ENCODE measurements at regions not wholly inside any gene's neighbourhood (a gene's known extent, or its start where the extent isn't known, plus 50 kb on each side); places are given as distances from the start of the nearest gene placed in this dataset.
"Not testable (repeated sequence)": the region's sequence is repeated elsewhere in the genome, so short reads cannot be mapped to it uniquely, and the experiment has no call there.

DNA sequence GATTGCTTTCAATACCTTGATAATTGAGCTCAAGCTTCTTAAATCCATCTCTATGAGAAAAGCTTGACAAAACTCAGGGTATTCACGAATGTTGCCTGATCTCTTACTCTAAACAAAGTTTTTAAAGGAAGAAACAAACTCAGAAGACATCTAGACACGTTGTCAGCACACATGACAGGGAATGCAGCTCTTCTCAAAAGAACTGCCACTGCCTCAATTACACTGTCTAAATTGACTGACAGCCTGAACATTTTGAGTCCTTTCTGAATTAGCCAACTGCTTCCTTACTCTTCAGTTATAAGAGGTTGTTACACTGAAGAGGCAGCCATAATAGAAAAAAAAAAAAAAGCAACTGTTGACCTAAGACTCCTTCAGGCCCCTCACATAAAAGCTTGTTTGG is 1646.7 kb upstream of the B3GALT2 start:
- DNase-seq (ENCODE audit: low spot score) (no peak), FAIRE-seq (no peak)

DNA sequence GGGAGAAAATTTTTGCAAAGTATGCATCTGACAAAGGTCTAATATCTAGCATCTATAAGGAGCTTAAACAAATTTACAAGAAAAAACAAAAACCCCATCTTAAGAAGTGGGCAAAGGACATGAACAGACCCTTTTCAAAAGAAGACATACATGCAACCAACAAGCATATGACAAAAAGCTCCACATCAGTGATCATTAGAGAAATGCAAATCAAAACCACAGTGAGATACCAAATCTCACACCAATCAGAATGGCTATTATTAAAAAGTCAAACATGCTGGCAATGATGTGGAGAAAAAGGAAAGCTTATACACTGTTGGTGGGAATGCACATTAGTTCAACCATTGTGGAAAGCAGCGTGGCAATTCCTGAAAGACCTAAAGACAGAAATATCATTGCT is 1645.2 kb upstream of the B3GALT2 start:
- FAIRE-seq; DNase-seq (ENCODE audit: low spot score): not testable (repeated sequence)

DNA sequence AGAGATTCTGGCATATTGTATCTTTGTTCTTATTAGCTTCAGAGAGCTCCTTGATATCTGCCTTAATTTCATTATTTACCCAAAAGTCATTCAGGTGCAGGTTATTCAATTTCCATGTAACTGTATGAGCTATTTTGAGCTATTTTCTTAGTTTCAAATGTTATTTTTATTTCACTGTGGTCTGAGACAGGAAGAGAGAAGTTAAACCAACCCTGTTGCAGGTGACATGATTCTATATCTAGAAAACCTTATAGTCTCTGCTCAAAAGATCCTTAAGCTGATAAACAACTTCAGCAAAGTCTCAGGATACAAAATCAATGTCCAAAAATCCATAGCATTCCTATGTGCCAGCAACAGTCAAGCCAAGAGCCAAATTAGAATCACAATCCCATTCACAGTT is 1644.0 kb upstream of the B3GALT2 start:
- no peak for FAIRE-seq
- no peak for DNase-seq (ENCODE audit: low spot score)

DNA sequence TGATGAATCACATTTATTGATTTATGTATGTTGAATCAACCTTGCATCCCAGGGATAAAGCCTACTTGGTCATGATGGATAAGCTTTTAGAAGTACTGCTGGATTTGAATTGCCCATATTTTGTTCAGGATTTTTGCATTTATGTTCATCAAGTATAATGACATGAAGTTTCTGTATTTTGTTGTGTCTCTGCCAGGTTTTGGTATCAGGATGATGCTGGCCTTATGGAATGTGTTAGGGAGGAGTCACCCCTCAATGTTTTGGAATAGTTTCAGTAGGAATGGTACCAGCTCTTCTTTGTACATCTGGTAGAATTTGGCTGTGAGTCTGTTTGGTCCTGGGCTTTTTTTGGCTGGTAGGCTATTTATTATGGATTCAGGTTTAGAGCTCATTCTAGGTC is 1643.1 kb upstream of the B3GALT2 start:
- FAIRE-seq, result no peak

DNA sequence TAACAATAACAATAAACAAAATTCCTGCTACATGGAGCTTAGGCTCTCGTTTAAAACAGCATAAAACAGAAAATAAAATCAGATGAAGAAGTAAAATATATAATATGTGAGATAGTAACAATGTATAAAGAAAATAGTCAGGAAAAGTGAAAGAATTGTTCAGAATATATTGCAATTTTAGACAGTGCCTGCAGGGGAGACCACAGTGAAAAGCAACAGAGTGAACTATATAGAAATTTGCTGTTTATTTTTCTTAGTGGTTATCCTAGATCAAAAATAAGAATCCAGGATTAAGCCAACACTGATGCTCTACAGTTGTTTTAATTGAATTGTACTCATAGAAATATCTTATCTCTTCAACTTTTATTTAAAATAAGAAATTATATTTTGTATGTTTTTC is 1639.0 kb upstream of the B3GALT2 start:
- peak; percentile 24 for FAIRE-seq
- no peak for DNase-seq (ENCODE audit: low spot score)

More for the DNA sequence above, 1643.1 kb upstream of the B3GALT2 start:
- DNase-seq (ENCODE audit: low spot score), result no peak

DNA sequence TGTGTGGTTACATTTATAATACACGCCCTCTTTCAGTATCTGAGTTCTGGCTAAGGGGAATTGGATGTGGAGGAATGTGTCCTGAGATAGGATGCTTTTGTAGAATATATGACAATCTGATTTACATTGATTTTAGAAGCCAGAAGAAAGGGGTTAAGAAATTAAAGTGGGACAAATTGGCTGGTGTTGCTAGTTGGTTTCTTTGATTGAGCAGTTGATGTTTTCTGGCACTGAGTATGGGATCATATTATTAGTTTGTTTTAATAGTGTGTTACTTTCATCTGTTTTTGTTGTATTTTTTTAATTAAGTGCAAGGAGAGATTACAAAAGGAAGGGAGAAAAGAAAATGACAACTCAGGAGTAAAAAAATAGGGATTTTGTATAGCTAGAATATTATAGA is 1634.7 kb upstream of the B3GALT2 start:
- DNase-seq (ENCODE audit: low spot score) (no peak), FAIRE-seq (no peak)

DNA sequence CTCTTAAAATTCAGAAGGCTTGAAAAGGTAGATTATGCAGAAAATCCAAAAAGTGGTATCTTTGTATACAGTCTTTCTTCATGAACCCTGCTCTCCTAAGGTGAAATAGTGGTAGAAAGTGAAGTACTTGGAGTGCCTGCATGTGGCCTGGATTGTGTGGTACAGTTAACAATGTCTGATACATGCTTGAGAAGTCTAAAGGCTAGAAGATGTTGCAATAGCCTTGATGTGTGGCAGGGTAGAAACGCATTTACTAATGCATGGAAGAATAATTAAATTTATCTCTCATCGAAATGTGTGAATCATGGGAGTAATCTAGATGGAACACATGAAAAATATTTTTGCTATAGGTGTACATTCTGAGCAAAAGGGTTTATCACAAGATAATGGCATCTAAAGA is 1632.3 kb upstream of the B3GALT2 start:
- no peak for DNase-seq (ENCODE audit: low spot score)
- FAIRE-seq, result no peak

DNA sequence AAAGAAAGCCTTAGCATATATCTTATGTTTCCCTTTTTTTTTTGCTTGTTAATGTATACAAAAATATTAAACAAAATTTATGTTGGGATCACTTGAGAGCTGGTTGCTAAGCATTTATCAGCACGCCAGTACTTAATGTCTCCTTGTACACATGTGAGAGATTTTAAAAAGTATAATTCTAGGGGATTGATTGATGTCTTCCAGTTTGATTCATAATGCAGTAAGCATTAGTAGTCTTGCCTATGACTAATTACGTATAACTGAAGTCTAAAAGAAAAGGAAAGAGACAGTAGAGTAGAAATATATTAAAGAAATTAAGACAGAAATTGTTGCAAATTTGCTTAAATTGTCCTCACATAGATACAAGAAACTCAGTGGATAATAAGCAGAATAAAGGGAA is 1630.4 kb upstream of the B3GALT2 start:
- no peak for DNase-seq (ENCODE audit: low spot score)
- no peak for FAIRE-seq

DNA sequence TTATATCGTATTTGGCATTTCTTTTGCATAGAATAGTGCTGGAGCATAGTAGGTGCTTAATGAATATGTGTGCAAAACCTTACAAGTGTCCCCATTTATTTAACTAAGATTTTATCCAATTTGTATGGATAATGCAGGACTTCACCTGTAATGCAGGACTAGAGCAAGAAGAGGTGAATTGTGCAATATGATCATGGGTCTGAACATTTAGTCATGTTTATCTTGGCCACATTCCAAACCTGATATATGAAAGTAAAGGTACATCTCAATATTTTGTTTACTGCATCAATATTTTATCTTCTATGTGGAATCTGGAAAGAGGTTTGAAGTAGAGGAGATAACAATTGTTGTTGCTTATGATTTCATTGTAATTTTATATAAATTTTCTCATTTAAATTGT is 1626.7 kb upstream of the B3GALT2 start:
- DNase-seq (ENCODE audit: low spot score), result no peak
- FAIRE-seq, result no peak

DNA sequence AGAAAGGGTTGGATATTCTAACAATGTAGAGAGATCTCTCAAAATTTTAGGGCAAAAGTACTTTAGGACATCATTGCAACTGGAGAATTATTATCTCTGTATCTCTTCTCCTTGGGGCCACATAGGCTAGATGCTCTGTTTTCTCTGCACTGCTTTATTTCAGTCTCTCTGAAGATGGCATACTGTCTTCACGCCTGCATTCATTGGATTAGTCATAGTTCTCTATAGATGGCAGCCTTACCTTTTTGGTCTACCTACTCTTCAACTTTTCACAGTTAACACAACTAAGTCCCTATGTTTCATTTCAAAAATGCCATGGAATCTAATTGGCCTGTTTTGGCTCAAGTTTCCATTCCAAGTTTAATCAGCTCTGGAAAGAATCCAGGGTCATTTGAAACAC is 1623.3 kb upstream of the B3GALT2 start:
- no peak for DNase-seq (ENCODE audit: low spot score)
- FAIRE-seq, result no peak

DNA sequence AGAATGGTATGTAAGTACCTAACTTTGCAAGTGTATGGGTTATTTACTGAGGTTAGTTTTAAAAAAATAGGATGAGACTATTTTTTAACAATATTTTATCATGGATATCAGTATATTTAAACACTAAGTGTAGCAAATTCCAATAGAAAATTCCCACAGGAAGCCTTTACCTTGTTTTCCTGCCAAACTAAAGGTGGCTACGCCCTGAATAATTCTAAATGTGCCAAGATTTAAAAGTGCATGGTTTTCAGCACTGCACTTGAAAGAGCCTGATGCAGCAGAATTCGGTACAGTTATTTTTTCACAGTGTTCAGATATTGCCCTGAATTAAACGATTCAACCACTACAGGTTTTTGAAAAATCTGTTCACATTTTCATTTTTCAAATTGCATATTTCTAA is 1622.8 kb upstream of the B3GALT2 start:
- DNase-seq (ENCODE audit: low spot score) (no peak), FAIRE-seq (no peak)

DNA sequence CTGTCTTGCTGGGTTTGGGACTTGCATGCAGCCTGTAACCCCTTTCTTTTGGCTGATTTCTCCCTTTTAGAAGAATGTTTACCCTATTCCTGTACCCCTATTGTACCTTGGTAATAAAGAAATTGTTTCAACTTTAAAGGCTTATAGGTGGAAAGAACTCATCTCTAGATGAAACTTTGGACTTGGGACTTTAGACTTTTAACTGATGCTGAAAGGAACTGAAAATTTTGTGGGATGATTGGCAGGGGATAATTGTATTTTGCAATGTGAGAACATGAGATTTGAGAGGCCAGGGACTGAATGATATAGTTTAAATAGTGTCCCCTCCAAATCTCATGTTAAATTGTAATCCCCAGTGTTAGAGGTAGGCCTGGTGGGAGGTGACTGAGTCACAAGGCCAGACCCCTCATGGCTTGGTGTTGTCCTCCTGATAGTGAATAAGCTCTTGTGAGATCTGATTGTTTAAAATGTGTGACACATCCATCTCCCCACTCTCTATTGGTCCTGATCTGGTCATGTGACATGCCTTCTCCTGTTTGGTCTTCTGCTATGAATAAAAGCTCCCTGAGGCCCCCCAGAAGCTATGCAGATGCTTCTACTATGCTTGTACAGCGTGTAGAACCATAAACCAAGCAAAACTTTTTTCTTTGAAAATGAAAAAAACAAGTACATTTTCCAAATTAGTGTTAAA is 1621.3 kb upstream of the B3GALT2 start:
- DNase-seq (ENCODE audit: low spot score) (no peak), FAIRE-seq (no peak)

DNA sequence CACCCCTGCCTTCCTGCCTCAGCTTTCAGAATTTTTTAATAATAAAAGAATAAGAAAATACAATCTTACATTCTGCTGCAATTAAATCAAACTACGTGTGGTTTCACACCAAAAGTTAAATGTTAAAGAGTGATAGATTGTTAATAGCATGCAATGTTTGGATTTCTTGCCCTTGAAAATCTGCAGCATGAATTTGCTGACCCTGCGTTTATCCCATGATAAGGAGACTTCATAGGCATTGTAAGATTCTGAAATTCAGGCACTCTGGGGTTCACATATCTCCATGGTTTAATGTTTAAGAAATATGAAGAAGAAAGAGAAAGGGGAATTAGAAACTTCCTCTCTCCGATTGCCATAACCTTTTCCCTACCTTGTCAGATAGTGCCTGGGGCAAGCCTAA is 1616.2 kb upstream of the B3GALT2 start:
- DNase-seq (ENCODE audit: low spot score) (no peak), FAIRE-seq (no peak)

DNA sequence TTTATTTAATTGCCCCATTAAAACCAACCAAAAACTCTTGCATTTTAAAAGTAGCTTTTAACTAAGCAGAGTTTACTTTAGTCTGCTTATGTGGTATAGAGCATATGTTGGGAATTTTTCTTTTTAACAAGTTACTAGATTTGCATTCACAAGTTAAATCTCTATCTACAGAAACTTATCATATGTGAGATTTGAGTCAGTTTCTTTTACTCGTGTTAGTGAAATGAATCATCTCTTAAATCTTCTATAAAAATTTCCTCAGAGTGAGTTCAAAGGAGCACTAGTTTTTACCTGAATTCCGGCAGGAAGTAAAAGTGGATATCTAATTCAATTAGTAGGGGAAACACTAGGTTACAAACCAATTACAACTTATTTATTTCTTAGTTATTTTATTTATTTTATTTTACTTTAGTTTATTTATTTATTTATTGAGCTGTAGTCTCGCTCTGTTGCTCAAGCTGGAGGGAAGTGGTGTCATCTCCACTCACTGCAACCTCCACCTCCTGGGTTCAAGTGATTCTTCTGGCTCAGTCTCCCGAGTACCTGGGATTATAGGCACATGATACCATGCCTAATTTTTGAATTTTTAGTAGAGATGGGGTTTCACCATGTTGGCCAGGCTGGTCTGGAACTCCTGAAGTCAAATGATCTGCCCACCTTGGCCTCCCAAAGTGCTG is 1609.6 kb upstream of the B3GALT2 start:
- no peak for DNase-seq (ENCODE audit: low spot score)
- FAIRE-seq, result no peak

DNA sequence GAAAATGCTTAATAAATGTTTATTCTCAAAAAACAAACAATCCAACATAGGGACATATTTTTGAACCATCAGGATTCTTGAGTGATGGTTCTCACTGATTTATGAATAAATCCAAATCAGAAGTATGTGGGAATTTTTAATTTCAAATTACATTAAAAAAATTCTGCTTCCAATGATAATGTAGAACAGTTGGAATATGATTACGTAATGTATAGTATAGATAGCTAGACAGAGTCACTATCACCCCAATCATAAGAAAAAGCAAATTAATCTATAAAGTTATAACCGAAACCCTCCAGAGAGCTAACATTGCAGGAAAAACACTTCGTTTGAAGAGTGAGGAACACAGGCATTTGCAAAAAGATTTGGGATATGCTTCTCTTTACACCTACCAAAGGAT is 1600.6 kb upstream of the B3GALT2 start:
- DNase-seq (ENCODE audit: low spot score) (no peak), FAIRE-seq (no peak)

DNA sequence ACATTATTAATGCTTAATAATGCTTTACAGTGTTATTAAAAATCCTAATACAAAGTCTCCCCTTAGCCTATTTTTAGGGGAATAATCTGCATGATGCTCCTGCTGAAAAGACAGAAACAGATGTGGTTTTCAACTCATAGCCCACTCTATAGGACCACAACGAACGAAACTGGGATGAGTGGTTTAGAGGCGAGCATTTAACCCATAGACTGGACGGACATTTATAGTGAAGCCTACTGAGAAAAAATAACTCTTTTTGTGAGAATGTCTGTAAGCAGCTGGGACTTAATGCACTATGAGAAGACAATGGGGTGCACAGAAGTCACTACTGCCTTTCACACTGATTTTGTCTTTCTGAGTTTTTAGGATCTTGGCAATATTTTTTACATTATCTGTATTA is 1599.6 kb upstream of the B3GALT2 start:
- DNase-seq (ENCODE audit: low spot score) (no peak), FAIRE-seq (no peak)

DNA sequence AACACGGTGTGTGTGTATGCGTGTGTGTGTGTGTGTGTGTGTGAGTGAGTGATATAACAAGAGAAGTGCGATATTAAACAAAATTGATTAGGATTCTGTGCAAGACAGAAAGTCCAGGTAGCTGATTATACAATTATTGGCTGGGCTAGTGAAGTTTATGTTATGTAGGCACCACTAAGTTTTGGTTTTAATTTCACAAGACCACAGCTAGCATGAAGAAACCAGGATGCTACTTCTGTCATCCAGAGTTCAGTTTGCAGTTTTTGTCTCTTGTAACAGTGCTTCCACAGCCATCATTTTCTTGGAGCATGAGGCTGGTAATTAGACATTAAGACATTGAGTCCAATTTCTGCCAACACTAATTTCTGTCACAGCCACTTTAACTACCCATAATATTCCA is 1590.2 kb upstream of the B3GALT2 start:
- no peak for FAIRE-seq

DNA sequence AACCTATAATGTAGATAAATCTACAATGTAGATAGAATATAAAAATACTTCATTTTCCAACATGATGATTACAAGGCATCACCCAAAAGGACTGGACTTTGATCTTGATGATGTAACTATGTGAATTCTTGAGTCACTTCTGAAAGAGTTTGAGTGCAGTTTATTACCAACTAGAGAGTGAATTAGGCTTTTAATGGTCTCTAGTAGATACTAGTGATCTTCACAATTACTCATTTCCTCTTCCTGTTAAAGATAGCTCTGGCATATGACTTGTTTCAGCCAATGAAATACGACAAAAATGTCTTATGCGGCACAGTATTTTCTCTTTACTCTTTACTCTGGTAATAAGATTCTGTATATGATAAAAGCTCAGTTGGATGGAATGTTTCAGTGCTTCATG is 1588.1 kb upstream of the B3GALT2 start:
- FAIRE-seq (no peak), DNase-seq (ENCODE audit: low spot score) (no peak)

More for the DNA sequence above, 1590.2 kb upstream of the B3GALT2 start:
- no peak for DNase-seq (ENCODE audit: low spot score)

DNA sequence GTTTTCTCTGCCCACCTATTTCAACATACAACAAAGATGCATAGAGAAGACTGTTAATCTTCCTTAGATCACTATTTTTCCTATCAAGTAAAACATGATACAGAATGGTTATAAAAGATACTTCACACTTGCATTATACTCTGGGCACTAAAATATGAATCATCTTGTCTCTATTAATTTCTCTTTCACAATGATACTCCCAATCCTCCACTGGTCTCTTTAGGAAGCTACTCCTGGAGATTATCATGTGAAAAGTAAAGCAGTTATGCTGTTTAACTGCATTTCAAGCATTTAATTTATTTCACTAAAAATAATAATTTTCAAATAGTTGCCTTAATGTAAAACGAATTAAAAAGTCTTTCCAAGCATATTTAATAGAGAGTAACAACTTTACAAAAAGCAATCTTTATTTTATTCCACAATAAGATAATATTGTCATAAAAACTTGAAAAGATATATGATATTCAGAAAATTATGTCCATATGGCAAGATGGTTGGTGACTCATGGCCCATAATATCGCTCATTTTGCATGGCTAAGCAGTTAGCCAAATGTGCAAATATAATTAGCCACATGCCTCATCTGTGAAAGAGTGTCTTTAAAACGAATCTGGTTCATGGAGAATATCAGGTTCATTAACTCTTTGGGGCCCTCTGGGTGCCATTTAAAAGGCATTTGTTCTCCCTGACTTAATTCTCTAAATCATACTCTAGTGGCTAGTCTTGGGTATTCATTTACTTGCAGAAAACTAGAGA is 1569.0 kb upstream of the B3GALT2 start:
- no peak for DNase-seq (ENCODE audit: low spot score)

DNA sequence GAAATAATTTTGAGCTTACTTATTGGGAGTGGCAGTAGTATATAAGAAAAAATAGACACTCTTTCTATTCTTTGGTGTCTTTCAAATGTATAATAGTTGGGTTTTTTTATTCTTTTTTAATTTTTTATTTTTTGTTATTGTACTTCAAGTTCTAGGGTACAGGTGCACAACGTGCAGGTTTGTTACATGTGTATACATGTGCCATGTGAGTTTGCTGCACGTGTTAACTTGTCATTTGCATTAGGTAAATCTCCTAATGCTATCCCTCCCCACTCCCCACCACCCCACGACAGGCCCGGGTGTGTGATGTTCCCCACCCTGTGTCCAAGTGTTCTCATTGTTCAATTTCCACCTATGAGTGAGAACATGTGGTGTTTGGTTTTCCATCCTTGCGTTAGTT is 1552.4 kb upstream of the B3GALT2 start:
- DNase-seq (ENCODE audit: low spot score); FAIRE-seq: not testable (repeated sequence)

More for the DNA sequence above, 1569.0 kb upstream of the B3GALT2 start:
- FAIRE-seq, result no peak

DNA sequence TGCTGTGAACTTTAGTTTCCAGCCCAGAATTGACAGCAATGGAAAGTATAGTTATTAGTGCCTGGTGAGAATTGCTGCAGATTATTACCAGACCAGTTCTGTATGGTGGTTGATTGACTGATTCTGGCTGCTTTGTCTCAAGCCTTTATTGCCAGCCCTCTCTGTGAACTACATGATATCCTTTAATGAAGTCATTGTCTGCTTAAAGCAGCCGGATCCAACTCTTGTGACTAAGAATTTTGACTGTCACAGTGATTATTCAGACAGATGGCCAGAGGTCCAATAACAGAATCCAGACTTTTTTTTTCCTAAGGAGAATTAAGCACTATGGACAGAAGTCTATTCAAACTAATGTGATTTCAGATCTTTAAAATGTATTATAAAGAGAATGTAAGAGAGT is 1548.6 kb upstream of the B3GALT2 start:
- no peak for DNase-seq (ENCODE audit: low spot score)
- no peak for FAIRE-seq

DNA sequence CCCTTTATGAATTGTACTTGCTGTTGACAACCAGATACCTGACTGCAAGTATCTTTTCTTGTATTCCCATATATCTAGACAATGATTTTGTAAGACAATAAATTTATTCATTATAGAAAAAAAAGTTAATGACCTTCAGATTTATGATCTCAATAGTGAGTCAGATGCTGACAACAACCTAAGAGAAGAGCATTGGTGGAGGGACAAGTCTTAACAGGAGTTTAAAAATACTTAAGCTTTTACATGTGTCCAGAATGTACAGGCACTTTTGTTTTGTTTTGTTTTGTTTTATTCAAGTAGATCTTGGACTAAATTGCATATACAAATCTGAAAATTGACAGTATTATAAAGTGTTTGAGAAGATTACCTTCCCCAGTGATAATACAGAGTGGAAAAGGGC is 1544.6 kb upstream of the B3GALT2 start:
- DNase-seq (ENCODE audit: low spot score), result no peak
- FAIRE-seq, result no peak

DNA sequence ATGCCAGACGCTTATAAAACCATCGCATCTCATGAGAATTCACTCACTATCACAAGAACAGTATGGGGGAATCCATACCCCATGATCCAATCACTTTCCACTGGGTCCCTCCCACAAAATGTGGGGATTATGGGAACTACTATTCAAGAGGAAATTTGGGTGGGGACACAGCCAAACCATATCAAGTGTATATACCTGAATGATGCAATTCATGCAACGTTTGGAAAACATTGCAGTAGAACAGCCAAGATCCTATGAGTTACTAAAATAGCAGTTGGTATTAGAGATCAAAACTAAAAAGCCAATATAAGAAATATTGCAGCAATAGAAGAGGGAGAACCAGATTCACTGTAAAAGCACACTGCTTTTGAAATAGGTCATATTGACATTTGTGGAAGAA is 1543.9 kb upstream of the B3GALT2 start:
- DNase-seq (ENCODE audit: low spot score) (no peak), FAIRE-seq (no peak)

Measured in RCC 7860 (cell line).